Stomach (tissue), 8 donors: ENCODE measurements at regions not wholly inside any gene's neighbourhood (a gene's known extent, or its start where the extent isn't known, plus 50 kb on each side); places are given as distances from the start of the nearest gene placed in this dataset.

Experiments used
- DNase-seq, 2 donors: peaks; one replicate each; pipeline versions ENCODE4 v3.0.0 to v3.0.0-alpha.2; 2013 to 2019
- H3K27ac ChIP-seq, 5 donors: fragments of 200-600 bp in 4 of 5; sonication (generic) in 4 of 5; one replicate each; pipeline ENCODE4 v1.5.1; 2013 to 2019; ENCODE audit warnings: mild to moderate bottlenecking in 1 of 5, moderate library complexity in 1 of 5
- H3K27me3 ChIP-seq, 3 donors: fragments of 200-600 bp; sonication (generic); one replicate each; pipeline ENCODE4 v1.5.1; 2017 to 2019; ENCODE audit warnings: mixed run types in 1 of 3
- H3K36me3 ChIP-seq, 4 donors: fragments of 200-600 bp; sonication (generic); 1 replicate in 3 of 4; 2 replicates in 1 of 4; pipeline ENCODE4 v1.5.1; 2016 to 2019
- H3K4me1 ChIP-seq, 4 donors: fragments of 200-600 bp; sonication (generic); one replicate each; pipeline ENCODE4 v1.5.1; 2016 to 2019
- H3K4me3 ChIP-seq, 4 donors: fragments of 200-600 bp; sonication (generic) in 3 of 4; one replicate each; pipeline ENCODE4 v1.5.1; 2016 to 2019; ENCODE audit warnings: mild to moderate bottlenecking in 1 of 4
- H3K9me3 ChIP-seq, 4 donors: fragments of 200-600 bp; sonication (generic); one replicate each; pipeline ENCODE4 v1.5.1; 2016 to 2019
- EP300 ChIP-seq: sonication (generic); formaldehyde crosslinking; IDR thresholded peaks from one replicate; pipeline ENCODE4 v1.6.1; 2017; ENCODE audit warnings: antibody characterized with exemption
- POLR2A ChIP-seq, 4 donors: fragments of 450-650 bp; IDR thresholded peaks; one replicate each; pipeline ENCODE4 v1.6.1; 2016; ENCODE audit warnings: antibody characterized with exemption in 4 of 4, control low read depth in 2 of 4, mild to moderate bottlenecking in 1 of 4, moderate library complexity in 1 of 4
- POLR2AphosphoS5 ChIP-seq, 3 donors: sonication (generic); formaldehyde crosslinking; IDR thresholded peaks; one replicate each; pipeline ENCODE4 v1.6.1; 2016; ENCODE audit warnings: antibody characterized with exemption in 3 of 3
- WGBS, 5 donors: extraction: QIAGEN DNeasy Blood & Tissue Kit in 3 of 5; methylation state at CpG; one replicate each; pipeline versions ENCODE4 v1.1.5 to v1.1.7; 2013 to 2018; 5-methylcytosine and 5-hydroxymethylcytosine counted together
- intact Hi-C: fragments of 100-400 bp; cut with DNase I; formaldehyde crosslinking; loops from one replicate; pipeline ENCODE4 v1.15.1; 2023; ENCODE audit warnings: low total_unique reads
- TF ChIP-seq, protein P1 (sequence below), 7 experiments: fragments of 450-650 bp in 4 of 7; fragments of 200-600 bp in 3 of 7; sonication (generic) in 3 of 7; IDR thresholded peaks; one replicate each; pipeline ENCODE4 v1.5.1; 2016 to 2019; ENCODE audit warnings: antibody characterized with exemption in 7 of 7, control low read depth in 2 of 7, mild to moderate bottlenecking in 1 of 7
- donor health status: healthy with polysubstance abuse.
- donor health status: Bipolar disorder and iron deficiency.
- donor health status: healthy.

- no peaks in the 10 kb centered on the region for H3K4me1 ChIP-seq
- no peaks in the 10 kb centered on the region for H3K27me3 ChIP-seq
- no peak for DNase-seq
- no peak overlapping the region for H3K4me3 ChIP-seq
- WGBS, 5 donors, result 83 to 100% (median 88%) methylated on average over 1 of the region's 1 CpG
- TF ChIP-seq POLR2A (IDR thresholded peaks at IDR 0.05) (no peak), POLR2AphosphoS5 (IDR thresholded peaks at IDR 0.05) (no peak), EP300 (no peak)
- intact Hi-C loops, result no loop called here
- no peak overlapping the region for H3K27ac ChIP-seq
- no peaks in the 10 kb centered on the region for H3K36me3 ChIP-seq
- H3K9me3 ChIP-seq, result peaks cover 0 to 17% (median 6%) of the 10 kb centered on the region in 4 donors
Observed at GRCh38 chr12:77767756-77768343, 62.8 kb upstream of the NAV3 start.

- no peak for DNase-seq
- no peaks in the 10 kb centered on the region for H3K4me1 ChIP-seq
- H3K4me3 ChIP-seq, result no peak overlapping the region
- H3K27me3 ChIP-seq, result no peaks in the 10 kb centered on the region
- H3K36me3 ChIP-seq, result no peaks in the 10 kb centered on the region
- WGBS, 5 donors, result 78 to 100% (median 96%) methylated on average over 4 of the region's 4 CpGs
- H3K27ac ChIP-seq, result no peak overlapping the region
- intact Hi-C loops, result no loop called here
- peaks cover 0 to 17% (median 6%) of the 10 kb centered on the region in 4 donors for H3K9me3 ChIP-seq
- no peak for TF ChIP-seq POLR2AphosphoS5 (IDR thresholded peaks at IDR 0.05)
- TF ChIP-seq EP300, result no peak
- no peak for TF ChIP-seq POLR2A (IDR thresholded peaks at IDR 0.05)
- TF ChIP-seq, protein P1, sequence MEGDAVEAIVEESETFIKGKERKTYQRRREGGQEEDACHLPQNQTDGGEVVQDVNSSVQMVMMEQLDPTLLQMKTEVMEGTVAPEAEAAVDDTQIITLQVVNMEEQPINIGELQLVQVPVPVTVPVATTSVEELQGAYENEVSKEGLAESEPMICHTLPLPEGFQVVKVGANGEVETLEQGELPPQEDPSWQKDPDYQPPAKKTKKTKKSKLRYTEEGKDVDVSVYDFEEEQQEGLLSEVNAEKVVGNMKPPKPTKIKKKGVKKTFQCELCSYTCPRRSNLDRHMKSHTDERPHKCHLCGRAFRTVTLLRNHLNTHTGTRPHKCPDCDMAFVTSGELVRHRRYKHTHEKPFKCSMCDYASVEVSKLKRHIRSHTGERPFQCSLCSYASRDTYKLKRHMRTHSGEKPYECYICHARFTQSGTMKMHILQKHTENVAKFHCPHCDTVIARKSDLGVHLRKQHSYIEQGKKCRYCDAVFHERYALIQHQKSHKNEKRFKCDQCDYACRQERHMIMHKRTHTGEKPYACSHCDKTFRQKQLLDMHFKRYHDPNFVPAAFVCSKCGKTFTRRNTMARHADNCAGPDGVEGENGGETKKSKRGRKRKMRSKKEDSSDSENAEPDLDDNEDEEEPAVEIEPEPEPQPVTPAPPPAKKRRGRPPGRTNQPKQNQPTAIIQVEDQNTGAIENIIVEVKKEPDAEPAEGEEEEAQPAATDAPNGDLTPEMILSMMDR (IDR thresholded peaks at IDR 0.05), result no peak
Observed at GRCh38 chr12:77767335-77767734, 63.4 kb upstream of the NAV3 start.

DNA sequence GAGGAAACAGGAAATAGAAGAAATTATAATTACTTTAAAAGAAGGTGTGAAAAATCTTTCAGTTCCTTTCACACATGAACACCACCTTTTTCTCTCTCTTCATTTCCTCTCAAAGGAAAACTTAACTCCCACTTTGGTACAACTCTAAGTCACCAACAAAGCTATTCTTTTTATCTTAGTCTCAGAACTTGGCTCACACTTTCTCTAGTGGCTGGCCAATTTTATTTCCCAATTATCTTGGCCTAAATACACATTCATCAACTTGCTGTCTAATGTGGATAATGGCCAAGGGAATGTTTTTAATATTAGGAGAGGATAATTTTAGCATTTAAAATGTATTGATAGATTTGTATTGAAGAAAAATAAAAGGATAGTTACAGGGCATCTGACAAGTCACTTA lies 64.5 kb upstream of the NAV3 start:
- TF ChIP-seq, protein P1 (IDR thresholded peaks at IDR 0.05), result no peak
- TF ChIP-seq POLR2A (IDR thresholded peaks at IDR 0.05) (no peak), POLR2AphosphoS5 (IDR thresholded peaks at IDR 0.05) (no peak), EP300 (no peak)
- no peaks in the 10 kb centered on the region for H3K36me3 ChIP-seq
- intact Hi-C loops, result no loop called here
- no peaks in the 10 kb centered on the region for H3K27me3 ChIP-seq
- H3K9me3 ChIP-seq, result peaks cover 0 to 17% (median 6%) of the 10 kb centered on the region in 4 donors
- no peaks in the 10 kb centered on the region for H3K4me1 ChIP-seq
- DNase-seq, result no peak
- no peak overlapping the region for H3K4me3 ChIP-seq
- no peak overlapping the region for H3K27ac ChIP-seq

DNA sequence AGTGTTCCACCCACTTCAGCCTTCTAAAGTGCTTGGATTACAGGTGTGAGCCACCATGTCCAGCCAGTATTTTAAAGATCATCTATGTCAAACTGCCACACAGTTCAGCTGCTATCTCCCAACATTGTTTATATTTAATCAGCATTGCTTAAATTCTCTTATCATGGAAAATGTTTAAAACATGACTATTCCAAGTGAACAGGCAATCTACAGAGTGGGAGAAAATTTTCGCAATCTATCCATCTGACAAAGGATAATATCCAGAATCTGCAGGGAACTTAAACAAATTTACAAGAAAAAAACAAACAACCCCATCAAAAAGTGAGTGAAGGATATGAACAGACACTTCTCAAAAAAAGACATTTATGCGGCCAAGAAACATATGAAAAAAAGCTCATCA lies 69.4 kb upstream of the NAV3 start:
- DNase-seq, result no peak
- Histone ChIP-seq H3K4me3 (no peak overlapping the region), H3K36me3 (no peaks in the 10 kb centered on the region), H3K4me1 (no peaks in the 10 kb centered on the region), H3K27ac (no peak overlapping the region), H3K27me3 (no peaks in the 10 kb centered on the region), H3K9me3 (no peaks in the 10 kb centered on the region)
- intact Hi-C loops, result no loop called here
- 88 to 97% (median 93%) methylated on average over 2 of the region's 2 CpGs for WGBS, 5 donors
- TF ChIP-seq EP300, result no peak
- TF ChIP-seq POLR2AphosphoS5 (IDR thresholded peaks at IDR 0.05), result no peak
- TF ChIP-seq, protein P1 (IDR thresholded peaks at IDR 0.05), result no peak
- no peak for TF ChIP-seq POLR2A (IDR thresholded peaks at IDR 0.05)

DNA sequence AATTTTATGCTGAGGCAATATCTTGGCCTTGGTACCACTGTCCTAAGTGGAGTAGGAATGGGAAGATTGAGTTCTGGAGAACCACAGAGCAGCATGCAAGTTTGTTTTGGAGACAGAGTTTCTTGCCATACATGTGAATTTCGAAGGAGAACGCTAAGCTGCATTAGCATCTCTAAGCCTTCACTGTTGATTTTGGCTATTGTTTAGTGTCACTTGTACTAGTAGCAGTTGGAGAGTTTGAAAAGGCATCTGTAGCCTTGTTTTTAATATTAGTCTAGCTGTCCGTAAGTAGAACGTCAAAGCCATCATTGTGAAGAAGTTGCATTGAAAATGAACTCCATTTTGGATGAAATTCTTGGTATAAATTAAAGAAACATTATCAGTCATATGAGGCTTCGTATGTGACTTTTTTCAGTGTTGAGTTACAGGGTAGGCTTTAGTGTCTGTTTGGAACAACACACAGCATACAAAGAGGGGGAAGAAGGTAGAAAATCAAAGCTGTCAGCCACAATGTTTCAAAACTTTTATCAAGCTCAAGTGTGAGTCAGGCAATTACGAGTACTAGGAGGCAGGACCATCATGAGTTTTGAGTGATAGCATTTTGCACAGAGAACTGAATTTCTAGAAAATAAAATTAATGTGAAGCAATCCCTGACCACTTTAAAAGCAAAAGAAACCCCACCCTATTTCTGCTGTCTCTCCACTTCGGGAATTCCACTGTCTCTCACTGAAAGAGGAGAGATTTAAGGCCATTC lies 70.2 kb upstream of the NAV3 start:
- Histone ChIP-seq H3K4me1 (no peaks in the 10 kb centered on the region), H3K27ac (no peak overlapping the region), H3K4me3 (no peak overlapping the region), H3K36me3 (no peaks in the 10 kb centered on the region), H3K9me3 (no peaks in the 10 kb centered on the region), H3K27me3 (no peaks in the 10 kb centered on the region)
- WGBS, 5 donors, result 56 to 71% (median 64%) methylated on average over 7 of the region's 7 CpGs
- TF ChIP-seq, protein P1 (IDR thresholded peaks at IDR 0.05), result no peak
- TF ChIP-seq POLR2A (IDR thresholded peaks at IDR 0.05), result no peak
- TF ChIP-seq POLR2AphosphoS5 (IDR thresholded peaks at IDR 0.05), result no peak
- no peak for TF ChIP-seq EP300
- intact Hi-C loops, result no loop called here
- DNase-seq, result no peak
